GM21390 (cell line): ENCODE measurements at regions not wholly inside any gene's neighbourhood (a gene's known extent, or its start where the extent isn't known, plus 50 kb on each side); places are given as distances from the start of the nearest gene placed in this dataset.

ENCODE experiments used
- ATAC-seq: cut with Tn5 transposase; IDR thresholded peaks from one replicate; pipeline ENCODE4 v1.9.1; 2021; ENCODE audit not compliant: unreplicated experiment

DNA sequence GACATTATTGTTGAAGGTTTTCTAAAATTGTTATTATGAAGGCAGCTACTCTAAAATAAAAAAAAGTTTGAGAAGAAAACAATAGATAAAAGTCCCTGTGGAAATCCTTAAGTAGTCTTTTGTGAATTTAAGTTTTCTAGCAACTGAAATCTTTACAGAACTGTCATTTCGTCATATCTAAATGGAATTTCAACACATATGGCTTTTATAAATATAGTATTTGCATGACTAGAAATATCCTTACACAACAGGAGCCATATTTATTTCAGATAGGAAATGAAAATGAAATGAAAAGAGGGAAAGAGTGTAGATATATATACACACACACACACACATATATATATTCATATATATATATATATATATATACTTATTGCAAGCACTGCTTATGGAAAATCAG, 204.7 kb upstream of the RGS18 start:
- ATAC-seq = no peak

DNA sequence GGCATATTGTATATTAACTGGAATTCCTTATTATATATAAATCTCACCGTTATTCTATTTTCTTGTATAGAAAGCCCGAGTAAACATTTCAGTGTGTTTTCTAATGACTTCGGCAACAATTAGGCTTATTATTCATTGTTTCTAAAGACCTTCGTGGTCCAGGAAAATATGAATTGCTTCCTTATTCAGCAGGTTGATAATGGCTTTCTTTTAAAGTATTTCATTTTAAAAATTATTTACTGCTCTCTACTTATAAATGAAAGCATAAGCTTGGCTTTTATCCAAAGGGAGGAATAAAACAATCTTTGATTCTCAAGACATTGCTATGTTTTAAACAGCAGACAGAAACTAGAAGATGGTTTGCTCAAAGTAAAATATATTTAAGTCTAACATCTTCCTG, 198.4 kb upstream of the RGS18 start:
- no peak for ATAC-seq

DNA sequence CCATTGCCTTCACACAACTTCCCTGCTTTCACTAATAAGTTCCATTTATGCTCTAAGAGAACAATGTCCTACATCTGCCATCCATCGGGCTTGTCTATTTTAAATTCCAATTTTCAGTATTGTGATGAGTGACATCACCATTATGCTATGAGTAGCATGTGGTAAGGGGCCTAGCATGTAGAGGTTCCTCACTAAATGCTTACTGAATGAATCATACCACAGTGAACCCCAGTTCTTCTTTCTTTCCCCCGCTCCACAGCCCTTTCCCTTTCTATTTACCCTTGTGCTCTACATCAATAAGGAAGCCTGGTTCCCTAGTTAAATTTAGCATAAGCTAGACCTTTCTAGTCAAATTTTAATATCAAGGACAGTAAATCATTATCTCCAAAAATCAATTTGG, 195.0 kb upstream of the RGS18 start:
- no peak for ATAC-seq

DNA sequence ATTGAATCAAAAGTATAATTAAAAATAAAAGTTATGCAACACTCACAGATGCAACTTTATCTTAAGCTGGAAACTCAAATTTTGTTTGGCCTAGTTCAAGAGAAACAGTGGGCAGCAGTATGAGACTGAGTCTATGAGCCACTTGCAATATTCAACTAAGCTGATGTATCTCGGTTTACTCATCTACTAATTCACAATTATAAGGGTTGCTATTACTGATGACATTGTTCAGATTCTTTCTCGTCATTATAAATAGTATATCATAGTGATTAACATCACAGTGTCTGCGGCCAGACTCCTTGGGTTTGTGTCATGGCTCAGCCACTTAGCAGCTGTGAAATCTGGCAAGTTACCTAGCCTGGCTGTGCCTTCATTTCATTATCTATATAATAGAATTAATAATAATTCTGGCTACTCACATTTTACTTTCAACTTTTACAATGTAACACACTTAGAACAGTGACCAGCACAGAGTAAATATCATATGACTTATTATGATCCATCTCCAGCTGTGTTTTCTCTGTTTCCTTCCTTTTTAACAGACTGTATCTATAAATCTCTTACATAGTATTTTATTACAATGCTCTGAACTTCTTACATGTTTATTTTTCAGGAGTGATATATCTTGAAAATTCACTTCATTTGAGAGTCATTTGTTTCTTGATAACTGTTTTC, 194.3 kb upstream of the RGS18 start:
- ATAC-seq = no peak

DNA sequence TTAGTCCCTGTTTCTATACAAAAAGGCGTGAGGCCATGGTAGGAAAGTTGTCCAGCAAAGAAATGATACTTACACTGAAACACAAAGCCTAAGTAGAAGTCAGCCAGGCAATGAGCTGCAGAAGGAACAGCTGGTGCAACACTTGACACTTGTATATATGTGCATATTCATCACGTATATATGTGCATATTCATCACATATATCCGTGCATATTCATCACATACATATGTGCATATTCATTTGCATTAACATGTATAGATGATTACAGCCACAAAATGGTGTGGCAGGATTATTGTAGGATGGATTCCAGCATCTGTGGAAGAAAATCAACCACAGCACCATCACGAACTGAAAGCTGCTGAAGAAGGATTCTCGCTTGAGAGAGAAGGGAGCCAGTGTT, 189.0 kb upstream of the RGS18 start:
- ATAC-seq = no peak

DNA sequence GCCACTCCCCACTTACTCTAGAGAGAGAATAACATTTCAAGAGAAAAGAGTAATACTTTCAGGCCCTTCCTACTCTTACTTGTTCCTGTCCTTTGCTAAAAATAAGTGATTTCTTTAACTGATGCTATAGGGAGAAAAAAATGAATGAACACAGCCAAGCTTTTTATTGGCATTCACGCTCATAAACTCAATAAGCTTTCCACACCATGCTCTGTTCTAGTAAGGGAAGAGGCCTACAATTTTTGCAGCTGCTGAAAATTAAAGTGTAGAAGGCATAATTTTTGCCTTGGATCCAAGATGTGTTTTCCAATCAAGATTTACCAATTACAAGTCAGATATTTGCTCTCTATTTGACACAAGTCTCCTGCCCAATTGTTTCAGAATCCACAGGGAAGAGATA, 188.1 kb upstream of the RGS18 start:
- no peak for ATAC-seq

DNA sequence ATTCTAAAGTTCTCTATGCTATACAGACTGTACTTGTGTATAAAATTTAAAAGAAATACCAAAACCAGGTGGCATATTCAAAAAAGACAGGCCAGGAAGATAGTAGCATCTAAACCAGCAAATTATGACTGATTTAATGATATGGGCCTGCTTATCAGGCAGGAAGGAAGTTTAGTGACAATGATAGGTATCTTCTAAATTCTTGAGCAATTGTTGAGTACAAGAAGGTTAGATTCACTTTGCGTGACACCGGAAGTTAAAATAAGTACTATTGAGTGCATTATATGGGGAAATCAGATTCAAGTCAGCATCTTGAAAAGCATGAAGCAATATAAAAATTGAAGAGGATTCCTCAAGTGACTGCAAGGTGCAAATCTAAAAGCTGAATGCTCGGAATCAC, 186.8 kb upstream of the RGS18 start:
- no peak for ATAC-seq

DNA sequence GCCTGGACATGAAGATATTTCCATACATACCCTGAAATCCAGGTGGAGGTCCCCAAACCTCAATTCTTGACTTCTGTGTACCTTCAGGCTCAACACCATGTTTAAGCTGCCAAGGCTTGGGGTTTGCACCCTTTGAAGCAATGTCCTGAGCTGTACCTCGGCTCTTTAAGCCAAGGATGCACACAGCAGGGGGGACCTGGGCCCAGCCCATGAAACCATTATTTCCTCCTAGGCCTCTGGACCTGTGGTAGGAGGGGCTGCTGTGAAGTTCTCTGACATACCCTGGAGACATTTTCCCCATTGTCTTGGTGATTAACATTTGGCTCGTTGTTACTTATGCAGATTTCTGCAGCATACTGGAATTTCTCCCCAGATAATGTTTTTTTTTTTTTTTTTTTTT, 184.3 kb upstream of the RGS18 start:
- ATAC-seq = no peak

DNA sequence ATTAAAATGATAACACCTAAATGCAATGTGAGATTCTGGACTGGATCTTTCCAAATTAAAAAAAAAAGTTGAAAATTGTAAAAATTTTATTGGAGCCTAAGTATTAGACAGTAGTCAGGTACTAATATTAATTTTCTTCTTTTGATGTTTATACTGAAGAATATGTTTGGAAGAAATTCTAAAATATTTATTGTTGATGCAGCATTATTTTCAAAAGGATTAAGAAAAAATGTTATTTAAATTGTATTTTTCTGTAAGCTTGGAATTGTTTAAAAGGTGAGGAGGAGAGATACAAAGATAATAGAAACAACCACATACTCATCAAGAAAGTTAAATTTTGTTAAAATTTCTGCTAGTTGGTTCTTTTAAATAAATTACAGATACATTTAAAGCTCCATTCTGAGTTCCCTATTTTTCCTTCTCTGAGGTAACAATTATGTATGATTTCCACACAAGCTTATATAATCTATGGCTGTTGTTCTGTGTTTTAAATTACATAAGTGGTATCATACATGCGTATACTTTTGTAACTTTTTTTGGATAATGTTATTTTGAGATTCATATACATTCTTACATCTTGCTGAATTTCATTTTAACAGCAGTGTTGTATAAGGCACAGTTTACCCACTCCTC, 180.3 kb upstream of the RGS18 start:
- ATAC-seq = no peak

DNA sequence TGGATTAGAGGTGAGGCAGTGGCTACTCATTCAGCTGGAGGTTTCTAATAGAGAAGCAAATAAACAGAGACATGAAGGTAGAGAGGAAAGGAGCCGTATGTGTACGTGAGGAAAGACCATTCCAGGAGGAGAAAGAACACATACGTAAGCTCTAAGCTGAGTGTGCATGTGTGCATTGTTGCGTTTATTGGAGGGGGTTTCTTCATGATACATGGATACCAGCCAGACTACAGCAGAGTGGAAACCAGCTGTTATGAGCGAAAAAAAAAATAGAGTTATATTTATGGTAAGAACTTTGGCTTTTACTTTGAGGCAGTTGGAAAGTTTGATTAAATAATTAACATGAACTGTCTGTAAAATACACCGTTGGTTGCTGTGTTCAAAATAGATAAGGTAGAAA, 173.4 kb upstream of the RGS18 start:
- no peak for ATAC-seq

DNA sequence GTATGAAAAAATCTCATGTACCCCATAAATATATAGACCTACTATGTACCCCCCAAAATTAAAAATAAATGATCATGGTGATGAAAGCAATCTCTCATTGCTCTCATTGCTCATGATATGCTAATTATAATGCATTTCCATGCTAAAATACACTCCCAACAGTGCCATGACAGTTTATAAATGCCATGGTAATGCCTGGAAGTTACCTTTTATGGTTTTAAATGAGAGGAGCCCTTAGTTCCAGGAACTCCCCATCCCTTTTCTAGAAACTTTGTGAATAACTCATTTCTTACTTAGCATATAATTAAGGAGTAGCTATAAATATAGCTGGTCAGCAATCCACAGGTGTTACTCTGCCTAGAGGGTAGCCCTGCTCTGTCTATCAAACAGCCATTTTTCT, 166.1 kb upstream of the RGS18 start:
- ATAC-seq = no peak

DNA sequence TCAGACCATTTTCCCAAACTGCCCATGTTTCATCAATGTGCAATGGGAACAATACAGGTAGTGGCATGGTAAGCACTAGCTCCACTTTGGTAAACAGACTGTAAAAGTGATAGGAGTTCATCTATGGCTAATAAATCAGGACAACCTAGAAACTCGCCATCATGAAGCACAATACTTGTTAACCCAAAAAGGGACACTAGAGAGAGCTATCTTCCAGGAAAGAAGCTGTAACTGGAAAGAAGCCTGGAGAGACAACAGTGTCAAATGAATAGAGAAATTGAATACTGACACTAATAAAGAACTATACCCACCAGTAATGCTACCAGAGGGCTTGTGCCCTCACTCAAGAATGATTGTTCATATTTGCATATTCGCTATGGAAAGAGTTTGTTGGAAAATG, 164.7 kb upstream of the RGS18 start:
- no peak for ATAC-seq

DNA sequence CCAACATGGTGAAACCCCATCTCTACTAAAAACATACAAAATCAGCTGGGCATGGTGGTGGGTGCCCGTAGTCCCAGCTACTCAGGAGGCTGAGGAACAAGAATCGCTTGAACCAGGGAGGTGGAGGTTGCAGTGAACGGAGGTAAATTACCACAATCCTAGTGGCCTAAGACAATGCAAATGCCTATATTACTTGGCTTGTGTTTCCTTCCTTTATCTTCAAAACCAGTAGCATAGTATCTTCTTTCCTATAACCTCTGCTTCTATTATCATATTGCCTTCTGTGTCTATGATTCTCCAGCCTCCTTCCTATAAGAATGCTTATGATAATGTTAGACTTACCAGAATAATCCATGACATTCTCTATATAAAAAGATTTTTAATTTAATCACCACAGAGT, 156.2 kb upstream of the RGS18 start:
- no peak for ATAC-seq

DNA sequence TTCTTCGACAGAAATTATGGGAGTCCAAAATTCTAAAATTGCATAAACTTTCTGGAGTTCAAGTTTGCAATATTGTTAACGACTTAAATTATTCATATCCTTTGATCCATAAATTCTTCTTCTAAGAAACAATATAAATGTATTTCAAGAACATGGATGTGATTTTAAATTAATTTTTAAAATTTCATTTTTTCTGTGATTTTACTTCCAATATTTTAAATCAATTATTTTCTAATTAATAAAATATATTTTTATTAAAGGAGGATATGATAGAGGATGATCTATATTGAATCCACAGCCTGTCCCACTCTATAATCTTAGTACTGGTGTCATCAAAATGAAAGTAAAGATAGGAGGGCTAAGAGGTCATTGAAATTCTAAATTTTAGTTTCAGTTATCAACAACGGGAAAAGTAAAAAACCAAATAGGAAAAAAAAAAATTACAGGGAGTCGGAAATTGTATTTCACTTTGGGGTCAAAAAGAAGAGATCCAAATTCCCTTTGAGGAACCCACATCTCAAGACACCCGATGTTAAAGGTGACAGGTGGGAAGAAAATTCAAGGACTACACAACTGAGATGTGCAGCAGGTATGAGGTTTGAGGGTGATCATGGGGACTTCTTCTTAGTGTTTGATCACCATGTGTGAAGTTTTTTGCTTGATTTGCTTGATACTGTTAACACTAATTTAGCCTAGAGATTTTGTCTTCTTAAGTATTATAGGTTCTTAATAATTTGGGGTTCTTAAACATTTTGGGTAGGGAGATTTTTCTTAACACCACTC, 154.8 kb upstream of the RGS18 start:
- ATAC-seq = no peak

DNA sequence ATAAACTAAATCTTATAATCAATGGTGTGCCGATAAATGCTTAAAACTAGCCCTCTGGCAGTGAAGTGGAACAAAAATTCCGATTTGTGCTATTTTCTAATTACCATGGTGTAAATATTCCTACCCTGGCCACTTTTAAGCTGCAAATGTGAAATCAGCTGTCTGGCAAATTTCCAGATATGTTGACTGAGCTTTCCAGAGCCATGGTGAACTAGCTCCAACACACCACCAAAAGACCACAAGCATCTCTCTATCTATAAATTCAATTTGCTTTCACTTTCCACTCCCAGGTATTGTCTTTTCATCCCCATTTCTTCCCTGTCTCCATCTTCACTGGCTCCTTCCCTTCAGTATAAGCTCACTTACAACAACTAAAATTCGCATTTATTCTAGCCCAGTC, 152.3 kb upstream of the RGS18 start:
- no peak for ATAC-seq

DNA sequence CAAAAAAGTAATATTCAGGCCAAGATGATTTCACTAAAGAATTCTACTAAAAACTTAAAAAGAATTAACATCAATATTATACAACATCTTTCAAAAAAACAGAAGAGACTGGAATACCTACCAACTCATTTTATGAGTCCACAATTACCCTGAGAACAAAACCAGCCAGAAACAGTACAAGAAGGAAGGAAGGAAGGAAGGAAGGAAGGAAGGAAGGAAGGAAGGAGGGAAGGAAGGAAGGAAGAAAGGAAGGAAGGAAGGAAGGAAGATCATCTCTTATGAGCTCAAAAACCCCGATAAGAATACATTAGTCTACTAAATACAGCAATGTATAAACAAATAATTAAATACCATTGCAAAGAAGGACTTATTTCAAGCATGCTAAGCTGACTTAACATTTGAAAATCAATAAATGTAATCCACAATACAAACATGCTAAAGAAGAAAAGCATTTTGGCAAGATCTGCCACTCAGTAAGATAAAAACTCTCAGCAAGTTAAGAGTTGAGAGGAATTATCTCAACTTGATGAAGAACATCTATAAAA, 149.9 kb upstream of the RGS18 start:
- no peak for ATAC-seq

DNA sequence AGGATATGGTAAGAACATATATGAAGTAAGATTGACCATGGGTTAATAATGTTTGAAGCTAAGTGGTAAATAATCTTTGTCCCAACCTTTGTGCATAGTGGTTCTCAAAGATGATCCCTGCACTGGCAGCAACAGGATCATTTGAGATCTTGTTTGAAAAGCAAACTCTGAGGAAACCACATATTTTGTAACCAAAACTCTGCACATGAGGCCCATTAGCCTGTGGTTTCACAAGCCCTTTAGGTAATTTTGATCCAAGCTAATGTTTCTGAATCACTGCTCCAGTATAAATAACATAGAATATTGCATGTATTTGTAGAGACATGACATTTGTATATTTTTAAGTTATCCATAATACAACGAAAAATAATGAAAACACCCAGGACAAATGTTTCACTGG, 147.9 kb upstream of the RGS18 start:
- no peak for ATAC-seq

DNA sequence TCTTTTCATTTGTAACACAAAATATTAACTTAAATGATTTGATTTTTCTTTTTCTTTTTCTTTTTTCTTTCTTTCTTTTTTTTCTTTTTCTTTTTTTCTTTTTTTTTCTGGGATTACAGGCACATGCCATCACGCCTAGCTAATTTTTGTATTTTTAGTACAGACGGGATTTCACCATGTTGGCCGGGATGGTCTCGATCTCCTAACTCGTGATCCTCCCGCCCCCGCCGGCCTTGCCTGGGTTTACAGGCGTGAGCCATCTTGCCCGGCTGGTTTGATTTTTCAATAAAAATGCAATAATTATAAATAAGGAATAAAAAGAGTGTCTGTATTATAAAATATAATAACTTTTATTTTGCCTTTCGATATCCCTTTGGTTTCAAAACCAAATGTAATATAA, 146.7 kb upstream of the RGS18 start:
- no peak for ATAC-seq

DNA sequence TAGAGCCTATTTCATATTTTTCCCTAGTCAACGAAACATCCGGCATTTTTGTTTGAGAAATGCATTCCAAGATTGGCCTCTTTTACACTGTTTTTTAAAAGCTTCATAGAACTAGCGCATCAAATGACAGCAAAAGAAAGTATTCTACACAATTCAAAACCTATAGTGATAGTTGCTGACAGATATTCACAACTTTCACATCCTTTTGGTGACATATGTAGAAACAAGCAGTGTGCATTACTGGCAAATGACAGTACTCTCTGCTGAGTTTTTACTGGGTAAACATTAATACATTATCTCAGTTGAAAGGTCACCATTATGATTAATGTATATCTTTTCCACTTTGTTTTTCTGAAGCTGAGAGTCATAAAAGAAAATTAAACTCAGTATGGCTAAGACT, 135.4 kb upstream of the RGS18 start:
- ATAC-seq = no peak

DNA sequence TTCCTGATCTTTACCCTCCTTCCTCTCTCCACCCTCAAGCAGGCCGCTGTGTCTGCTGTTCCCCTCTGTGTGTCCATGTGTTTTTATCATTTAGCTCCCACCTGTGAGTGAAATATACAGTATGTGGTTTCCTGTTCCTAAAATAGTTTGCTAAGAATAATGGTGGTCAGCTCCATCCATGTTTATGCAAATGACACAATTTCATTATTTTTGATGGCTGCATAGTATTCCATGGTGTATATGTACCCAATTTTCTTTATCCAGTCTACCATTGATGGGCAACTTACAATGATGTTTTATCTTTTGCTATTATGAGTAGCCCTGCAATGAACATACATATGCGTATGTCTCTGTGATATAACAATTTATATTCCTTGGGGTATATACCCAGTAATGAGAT, 133.4 kb upstream of the RGS18 start:
- ATAC-seq = no peak

DNA sequence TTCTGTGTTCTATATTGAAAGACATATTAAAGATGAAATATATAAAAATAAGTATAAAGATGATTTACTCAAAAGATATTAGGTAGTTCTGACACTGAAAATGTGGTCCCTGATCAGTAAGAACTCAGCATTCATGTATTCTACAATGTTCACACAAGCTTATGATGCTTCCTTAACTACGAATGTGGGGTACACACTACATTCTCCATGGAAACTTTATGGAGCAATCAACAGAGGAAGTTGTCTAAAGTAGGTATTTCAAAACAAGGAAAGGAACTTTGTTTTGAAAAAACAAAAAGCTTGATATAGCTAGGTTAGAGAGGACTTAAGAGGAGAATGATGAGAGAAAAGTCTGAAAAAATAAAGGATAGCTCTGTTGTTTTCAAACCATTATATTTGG, 119.7 kb upstream of the RGS18 start:
- no peak for ATAC-seq

DNA sequence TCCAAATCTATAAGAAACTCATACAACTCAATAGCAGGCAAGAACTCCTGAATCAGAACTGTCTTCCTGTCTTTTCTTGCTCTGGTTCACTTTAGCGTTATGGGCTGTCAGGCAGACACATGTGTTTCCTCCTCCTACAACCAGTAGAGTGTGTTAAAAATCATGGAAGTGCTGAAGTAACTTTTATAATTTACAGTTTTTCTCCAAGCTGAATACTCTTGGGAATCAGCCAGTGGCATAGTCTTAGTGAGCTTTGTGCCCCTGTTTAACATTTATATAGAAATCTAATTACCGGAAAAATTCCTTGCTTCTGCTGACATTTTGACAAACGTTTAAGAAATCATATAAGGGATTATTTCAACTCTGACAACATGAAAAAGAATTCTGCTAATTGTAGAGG, 113.1 kb upstream of the RGS18 start:
- no peak for ATAC-seq
